H1 (cell line): ENCODE measurements at regions not wholly inside any gene's neighbourhood (a gene's known extent, or its start where the extent isn't known, plus 50 kb on each side); places are given as distances from the start of the nearest gene placed in this dataset.

Source experiments
- BRCA1 ChIP-seq: IDR thresholded peaks from 2 replicates; pipeline ENCODE4 v1.6.1; 2012; ENCODE audit warnings: low read depth, low read length, improper control_type of control experiment
- CHD1 ChIP-seq: IDR thresholded peaks from 2 replicates; pipeline ENCODE4 v1.6.1; 2012; ENCODE audit warnings: low read depth, low read length, improper control_type of control experiment
- CREB1 ChIP-seq: IDR thresholded peaks from 2 replicates; pipeline ENCODE4 v1.6.1; 2012; ENCODE audit warnings: inconsistent platforms
- CTBP2 ChIP-seq: IDR thresholded peaks from 2 replicates; pipeline ENCODE4 v1.7.0; 2011; ENCODE audit warnings: borderline replicate concordance, mild to moderate bottlenecking, moderate library complexity, mixed read lengths, low read length; ENCODE audit not compliant: insufficient read depth, insufficient read length
- HDAC2 ChIP-seq, 2 experiments: fragments of 300-600 bp in 1 of 2; sonication (generic) in 1 of 2; IDR thresholded peaks; 2 replicates each; pipeline ENCODE4 v1.6.1; 2011 to 2012; ENCODE audit warnings: low read depth in 2 of 2, low read length in 2 of 2, mild to moderate bottlenecking in 2 of 2, moderate library complexity in 2 of 2, borderline replicate concordance in 1 of 2, inconsistent platforms in 1 of 2
- TCF12 ChIP-seq: IDR thresholded peaks from 2 replicates; pipeline ENCODE4 v1.6.1; 2011; ENCODE audit warnings: low read depth, mild to moderate bottlenecking, low read length

DNA sequence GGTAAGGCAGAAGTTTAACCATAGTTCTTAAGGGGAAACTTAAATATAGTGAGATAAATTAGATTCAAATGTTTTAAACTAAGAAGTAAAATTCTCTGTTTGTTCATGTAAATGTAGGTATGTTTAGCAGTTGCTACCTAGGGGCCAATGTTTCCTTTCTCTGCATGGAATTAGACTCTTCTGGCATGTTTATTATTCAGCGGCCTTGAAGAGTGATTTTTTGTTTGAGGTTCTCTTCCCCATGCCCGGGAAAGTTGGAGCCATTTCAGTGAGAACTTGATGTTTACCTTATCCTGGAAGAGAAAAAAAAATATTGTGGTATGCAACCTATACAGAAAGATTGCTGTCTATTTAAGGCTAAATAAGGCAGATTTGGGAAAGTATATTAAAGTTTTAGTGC, 492.9 kb downstream of the KLF5 start (continued):
- TF ChIP-seq CTBP2 (no peak), BRCA1 (no peak), HDAC2 (IDR thresholded peaks at IDR 0.05; ENCODE audit: borderline replicate concordance in 1 of 2, low read depth in 2 of 2, low read length in 2 of 2) (no peak), CREB1 (no peak), TCF12 (no peak), CHD1 (no peak)
